ENCODE measurements at regions not wholly inside any gene's neighbourhood (a gene's known extent, or its start where the extent isn't known, plus 50 kb on each side); places are given as distances from the start of the nearest gene placed in this dataset.

GRCh38 chr3:87088993-87089841 is 98.3 kb upstream of the VGLL3 start:
- TF ChIP-seq CTCF (IDR thresholded peaks at IDR 0.05): no peak
- TF ChIP-seq POLR2A (IDR thresholded peaks at IDR 0.05): peak in 1 of 4 donors; percentile 36
